Tibial nerve (tissue), 4 donors: ENCODE measurements at regions not wholly inside any gene's neighbourhood (a gene's known extent, or its start where the extent isn't known, plus 50 kb on each side); places are given as distances from the start of the nearest gene placed in this dataset.
A peak's percentile ranks its signal among the peaks of the same experiment; 100 is the strongest.

Experiments used
- DNase-seq, 2 donors: peaks; one replicate each; pipeline ENCODE4 v3.0.0-alpha.2; 2019; ENCODE audit warnings: low spot score in 2 of 2
- H3K27ac ChIP-seq, 4 donors: fragments of 200-600 bp; sonication (generic) in 3 of 4; one replicate each; pipeline ENCODE4 v1.5.1; 2017 to 2019; ENCODE audit warnings: mild to moderate bottlenecking in 1 of 4
- H3K27me3 ChIP-seq, 2 donors: fragments of 200-600 bp; sonication (generic) in 1 of 2; one replicate each; pipeline versions ENCODE4 v1.5.1 to v1.6.0; 2017 to 2019
- H3K36me3 ChIP-seq, 3 donors: fragments of 200-600 bp; sonication (generic); one replicate each; pipeline ENCODE4 v1.5.1; 2018 to 2019
- H3K4me1 ChIP-seq, 4 donors: fragments of 200-600 bp; sonication (generic) in 3 of 4; one replicate each; pipeline ENCODE4 v1.5.1; 2017 to 2019
- H3K4me3 ChIP-seq, 4 donors: fragments of 200-600 bp; sonication (generic) in 3 of 4; one replicate each; pipeline ENCODE4 v1.5.1; 2017 to 2019; ENCODE audit warnings: mild to moderate bottlenecking in 1 of 4, moderate library complexity in 1 of 4
- H3K9me3 ChIP-seq, 4 donors: fragments of 200-600 bp; sonication (generic) in 3 of 4; one replicate each; pipeline ENCODE4 v1.5.1; 2017 to 2019
- CTCF ChIP-seq, 5 experiments: fragments of 200-600 bp in 3 of 5; fragments of 450-650 bp in 2 of 5; sonication (generic) in 3 of 5; IDR thresholded peaks; one replicate each; pipeline ENCODE4 v1.5.1; 2016 to 2019; ENCODE audit warnings: antibody characterized with exemption in 5 of 5, mild to moderate bottlenecking in 3 of 5, moderate library complexity in 2 of 5
- EP300 ChIP-seq, 2 donors: sonication (generic); formaldehyde crosslinking; IDR thresholded peaks; one replicate each; pipeline ENCODE4 v1.6.1; 2017; ENCODE audit warnings: antibody characterized with exemption in 2 of 2, mild to moderate bottlenecking in 1 of 2
- POLR2A ChIP-seq, 2 donors: fragments of 450-650 bp; IDR thresholded peaks; one replicate each; pipeline ENCODE4 v1.6.1; 2017; ENCODE audit warnings: antibody characterized with exemption in 2 of 2, mild to moderate bottlenecking in 2 of 2, moderate library complexity in 2 of 2
- WGBS, 2 donors: methylation state at CpG; one replicate each; pipeline ENCODE4 v1.1.5; 2018; 5-methylcytosine and 5-hydroxymethylcytosine counted together

- TF ChIP-seq EP300 (IDR thresholded peaks at IDR 0.05) = no peak
- TF ChIP-seq CTCF (IDR thresholded peaks at IDR 0.05) = peak in 1 of 5 experiments; percentile 26
- Histone ChIP-seq H3K27me3 (no peaks in the 10 kb centered on the region), H3K4me3 (no peak overlapping the region), H3K36me3 (no peaks in the 10 kb centered on the region), H3K4me1 (peaks cover 0 to 94% (median 34%) of the 10 kb centered on the region in 4 donors), H3K9me3 (no peaks in the 10 kb centered on the region), H3K27ac (peak overlapping the region in 2 of 4 donors; percentile 7 to 72)
- 45 to 52% methylated on average over 4 of the region's 4 CpGs for WGBS, 2 donors
- DNase-seq = no peak
Measured at GRCh38 chr6:56767892-56768531, 125.3 kb upstream of the DST start.

GRCh38 chr6:56767435-56767834 lies 124.7 kb upstream of the DST start:
- Histone ChIP-seq H3K27ac (peak overlapping the region in 2 of 4 donors; percentile 7 to 72), H3K27me3 (no peaks in the 10 kb centered on the region), H3K9me3 (no peaks in the 10 kb centered on the region), H3K36me3 (no peaks in the 10 kb centered on the region), H3K4me1 (peaks cover 0 to 94% (median 30%) of the 10 kb centered on the region in 4 donors), H3K4me3 (no peak overlapping the region)
- TF ChIP-seq CTCF (IDR thresholded peaks at IDR 0.05) (no peak), EP300 (IDR thresholded peaks at IDR 0.05) (no peak), POLR2A (IDR thresholded peaks at IDR 0.05) (no peak)
- WGBS, 2 donors = 90 to 92% methylated on average over 7 of the region's 7 CpGs
- no peak for DNase-seq

GRCh38 chr6:56766806-56767178 lies 124.1 kb upstream of the DST start:
- H3K27ac ChIP-seq = peak overlapping the region in 2 of 4 donors; percentile 3 to 54
- TF ChIP-seq EP300 (IDR thresholded peaks at IDR 0.05) (no peak), POLR2A (IDR thresholded peaks at IDR 0.05) (no peak), CTCF (IDR thresholded peaks at IDR 0.05) (no peak)
- peaks cover 0 to 89% (median 27%) of the 10 kb centered on the region in 4 donors for H3K4me1 ChIP-seq
- no peak overlapping the region for H3K4me3 ChIP-seq
- WGBS, 2 donors = 76 to 89% methylated on average over 1 of the region's 1 CpG
- no peaks in the 10 kb centered on the region for H3K27me3 ChIP-seq
- DNase-seq = no peak
- H3K36me3 ChIP-seq = no peaks in the 10 kb centered on the region
- no peaks in the 10 kb centered on the region for H3K9me3 ChIP-seq

- no peaks in the 10 kb centered on the region for H3K36me3 ChIP-seq
- no peak for DNase-seq
- H3K27me3 ChIP-seq = no peaks in the 10 kb centered on the region
- TF ChIP-seq CTCF (IDR thresholded peaks at IDR 0.05) (no peak), EP300 (IDR thresholded peaks at IDR 0.05) (no peak), POLR2A (IDR thresholded peaks at IDR 0.05) (no peak)
- H3K9me3 ChIP-seq = no peaks in the 10 kb centered on the region
- 75 to 83% methylated on average over 14 of the region's 14 CpGs for WGBS, 2 donors
- peak overlapping the region in 2 of 4 donors; percentile 52 to 54 for H3K27ac ChIP-seq
- H3K4me3 ChIP-seq = no peak overlapping the region
- peaks cover 0 to 84% (median 24%) of the 10 kb centered on the region in 4 donors for H3K4me1 ChIP-seq
Measured at GRCh38 chr6:56766139-56766805, 123.6 kb upstream of the DST start.

GRCh38 chr6:56765494-56765893 lies 122.8 kb upstream of the DST start:
- H3K36me3 ChIP-seq = no peaks in the 10 kb centered on the region
- no peak overlapping the region for H3K4me3 ChIP-seq
- peak overlapping the region in 2 of 4 donors; percentile 52 to 54 for H3K27ac ChIP-seq
- no peaks in the 10 kb centered on the region for H3K27me3 ChIP-seq
- H3K9me3 ChIP-seq = no peaks in the 10 kb centered on the region
- TF ChIP-seq CTCF (IDR thresholded peaks at IDR 0.05) (no peak), EP300 (IDR thresholded peaks at IDR 0.05) (no peak), POLR2A (IDR thresholded peaks at IDR 0.05) (no peak)
- DNase-seq = no peak
- WGBS, 2 donors = 46 to 64% methylated on average over 2 of the region's 2 CpGs
- H3K4me1 ChIP-seq = peaks cover 0 to 86% (median 21%) of the 10 kb centered on the region in 4 donors
